Fibroblast of peridontal ligament (primary cell): ENCODE measurements at regions not wholly inside any gene's neighbourhood (a gene's known extent, or its start where the extent isn't known, plus 50 kb on each side); places are given as distances from the start of the nearest gene placed in this dataset.
"Not testable (repeated sequence)": the region's sequence is repeated elsewhere in the genome, so short reads cannot be mapped to it uniquely, and the experiment has no call there.

ENCODE experiments used
- DNase-seq: peaks from one replicate; pipeline ENCODE4 v3.0.0-alpha.2; 2010; ENCODE audit errors: extremely low read depth

DNA sequence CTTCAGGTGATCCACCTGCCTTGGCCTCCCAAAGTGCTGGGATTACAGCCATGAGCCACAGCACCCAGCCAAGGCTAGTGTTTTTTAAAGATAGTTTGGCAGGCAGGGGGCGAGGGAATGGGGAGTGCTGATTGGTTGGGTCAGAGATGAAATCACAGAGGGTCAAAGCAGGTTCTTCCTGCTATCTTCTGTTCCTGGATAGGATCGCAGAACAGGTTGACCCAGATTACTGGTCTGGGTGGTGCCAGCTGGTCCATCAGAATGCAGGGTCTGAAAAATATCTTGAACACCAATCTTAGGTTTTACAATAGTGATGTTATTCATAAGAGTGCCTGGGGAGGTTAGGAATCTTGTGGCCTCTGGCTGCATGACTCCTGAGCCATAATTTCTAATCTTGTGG, 272.2 kb downstream of the CD83 start:
- not testable (repeated sequence) for DNase-seq

DNA sequence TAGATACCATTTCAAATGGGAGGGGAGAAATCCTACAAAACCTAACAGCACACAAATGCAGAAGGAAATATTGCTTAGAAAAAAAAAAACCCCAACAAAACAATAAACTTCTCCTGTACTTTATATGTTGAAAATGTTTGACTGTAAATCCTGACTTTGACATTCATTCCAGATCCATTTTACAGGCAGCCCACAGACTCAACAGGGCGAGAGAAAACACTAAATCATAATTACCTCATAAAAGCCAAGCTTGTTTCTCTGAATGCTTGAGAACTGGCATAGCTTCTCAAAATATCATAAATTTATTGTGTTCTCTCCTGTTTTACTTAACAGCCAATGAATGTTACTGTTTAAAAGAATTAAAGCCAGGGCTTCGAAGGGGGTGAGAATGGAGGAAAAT, 273.2 kb downstream of the CD83 start:
- no peak for DNase-seq

DNA sequence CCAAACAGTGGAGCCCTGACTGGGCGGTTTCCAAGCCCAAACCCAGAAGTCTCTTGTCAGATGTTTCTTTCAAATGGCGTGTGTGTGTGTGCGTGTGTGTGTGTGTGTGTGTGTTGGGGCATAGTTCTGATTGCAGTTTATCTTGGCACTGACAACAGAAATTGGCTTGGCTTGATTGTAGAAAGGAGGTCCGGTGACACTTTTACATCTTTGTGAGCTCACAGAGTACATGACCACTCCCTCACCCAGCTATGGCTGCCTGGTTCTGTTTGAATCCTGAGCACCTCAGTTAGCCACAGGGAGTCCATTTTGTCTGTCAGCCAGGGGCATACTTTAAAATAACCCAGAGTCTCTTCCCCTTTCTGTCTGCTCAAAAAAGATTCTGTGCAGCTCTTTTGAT, 276.3 kb downstream of the CD83 start:
- peak; percentile 25 for DNase-seq

DNA sequence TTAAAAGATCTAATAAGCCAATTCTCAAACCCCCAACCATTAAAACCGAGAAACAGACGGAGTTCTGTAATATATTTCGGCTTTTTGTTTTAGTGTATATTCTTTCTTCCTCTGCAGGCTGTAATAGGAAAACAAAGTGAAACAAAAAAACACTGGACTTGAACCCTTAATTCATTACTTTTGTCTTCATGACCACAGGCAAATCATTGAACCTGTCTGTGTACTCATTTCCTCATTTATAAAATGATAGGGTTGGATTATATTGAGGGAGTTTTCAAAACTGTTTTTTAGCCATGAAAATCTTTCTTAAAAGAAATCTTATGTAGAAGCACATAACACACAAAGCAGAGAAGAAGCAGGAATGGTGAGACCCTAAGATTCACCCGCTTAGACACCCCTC, 278.8 kb downstream of the CD83 start:
- DNase-seq, result peak; percentile 5

DNA sequence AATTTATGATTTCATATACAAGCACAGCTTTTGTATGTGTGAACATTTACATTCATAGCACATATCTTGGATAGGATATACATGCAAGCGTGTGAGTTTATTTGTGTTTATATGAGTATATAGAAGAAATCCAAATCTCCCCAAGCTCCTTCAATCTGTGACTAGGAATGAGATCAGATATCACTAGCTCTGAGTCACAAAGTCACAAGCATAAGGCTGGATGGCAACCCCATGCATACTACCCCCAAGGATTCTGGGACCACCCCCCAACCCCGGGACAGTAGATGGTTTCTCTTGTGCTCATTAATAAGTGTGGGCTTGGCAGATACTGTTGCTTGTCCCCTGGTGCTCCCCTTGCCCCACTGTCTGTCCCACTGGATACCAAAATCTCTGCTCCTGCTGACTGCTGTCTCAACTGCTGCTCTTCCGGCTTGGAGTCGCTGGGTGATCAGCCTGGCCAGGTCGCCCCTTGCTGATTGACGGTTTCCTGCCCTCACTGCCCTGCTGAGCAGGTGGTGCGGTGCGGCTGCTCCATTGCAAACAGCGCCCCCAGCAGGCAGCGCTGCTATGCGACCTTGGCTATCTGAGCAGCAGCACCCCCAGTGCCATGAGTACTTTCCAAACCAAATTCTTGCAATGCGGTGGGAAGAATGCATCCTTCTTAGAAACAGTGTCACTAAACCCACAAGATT, 279.4 kb downstream of the CD83 start:
- peak; percentile 58 for DNase-seq

DNA sequence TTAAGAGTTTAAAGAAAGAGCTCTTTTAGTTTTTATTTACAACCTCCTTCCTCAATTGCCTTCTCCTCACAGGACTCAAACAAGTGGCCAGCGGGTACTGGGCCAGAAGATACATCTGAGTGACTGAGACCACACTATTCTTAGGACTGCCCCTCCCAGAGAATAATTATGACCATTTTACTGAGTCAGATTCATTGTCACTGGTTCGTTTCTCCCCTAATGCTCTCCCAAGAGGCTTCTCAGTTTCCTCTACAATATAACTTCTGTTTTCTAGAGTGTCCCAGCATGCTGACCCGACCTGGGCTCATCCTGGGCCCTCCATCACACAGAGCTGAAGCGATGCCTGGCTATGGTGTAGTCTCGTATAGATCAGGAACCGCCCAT, 279.9 kb downstream of the CD83 start:
- DNase-seq, result no peak

DNA sequence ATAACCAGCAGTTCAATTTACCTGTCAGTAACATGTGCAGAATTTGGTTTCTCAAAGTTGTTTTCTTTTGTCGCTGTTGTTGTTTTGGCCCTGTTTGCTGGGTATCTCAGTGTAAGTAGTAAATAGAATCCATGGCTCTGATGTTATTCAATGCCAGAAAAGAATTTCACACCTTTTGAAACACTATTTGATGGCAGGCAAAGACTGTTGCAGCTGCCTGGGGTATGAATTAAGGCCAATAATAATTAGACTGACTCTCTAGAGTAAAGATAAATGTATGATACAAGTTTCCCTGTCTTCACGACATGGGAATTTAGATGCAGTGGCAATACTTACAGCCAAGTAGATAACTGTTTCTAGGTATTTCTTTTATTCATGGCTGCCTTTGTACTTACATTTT, 281.4 kb downstream of the CD83 start:
- no peak for DNase-seq

DNA sequence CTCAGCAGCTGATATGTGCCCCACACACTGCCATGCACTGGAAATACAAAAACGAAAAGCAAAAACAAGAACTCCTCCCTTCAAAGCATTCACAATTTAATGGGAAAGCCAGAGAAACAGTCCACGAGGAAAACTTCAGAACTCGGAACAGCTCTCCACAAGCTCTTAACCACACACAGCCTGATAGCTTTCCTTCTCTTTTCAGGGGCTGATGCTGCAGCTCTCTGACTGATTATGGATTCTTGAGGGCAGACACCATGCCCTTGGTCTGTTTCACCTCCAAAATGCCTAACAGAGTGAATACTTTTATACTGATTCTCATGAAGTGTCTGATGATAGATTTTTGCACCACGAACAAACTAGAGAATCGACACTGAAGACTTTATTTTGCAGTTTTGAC, 282.1 kb downstream of the CD83 start:
- peak; percentile 6 for DNase-seq

DNA sequence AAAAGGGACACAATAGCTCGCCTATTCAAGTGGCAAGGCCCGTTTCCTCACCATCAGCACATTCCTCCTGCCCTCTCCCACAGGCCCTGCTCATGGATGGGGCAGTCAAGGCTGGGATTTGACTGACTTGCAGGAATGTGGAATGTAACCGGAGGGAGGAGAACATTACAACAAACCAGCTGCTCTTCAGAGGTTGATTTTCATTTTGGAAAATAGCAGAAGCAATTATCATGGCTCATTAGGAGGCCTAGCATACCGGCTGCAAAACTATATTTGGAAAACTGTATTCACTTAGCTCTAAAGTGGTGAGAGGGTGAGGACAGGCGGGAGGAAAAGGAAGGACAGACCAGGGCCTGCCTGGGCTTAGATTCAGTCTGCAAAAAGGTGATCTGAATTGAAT, 283.7 kb downstream of the CD83 start:
- peak; percentile 51 for DNase-seq

DNA sequence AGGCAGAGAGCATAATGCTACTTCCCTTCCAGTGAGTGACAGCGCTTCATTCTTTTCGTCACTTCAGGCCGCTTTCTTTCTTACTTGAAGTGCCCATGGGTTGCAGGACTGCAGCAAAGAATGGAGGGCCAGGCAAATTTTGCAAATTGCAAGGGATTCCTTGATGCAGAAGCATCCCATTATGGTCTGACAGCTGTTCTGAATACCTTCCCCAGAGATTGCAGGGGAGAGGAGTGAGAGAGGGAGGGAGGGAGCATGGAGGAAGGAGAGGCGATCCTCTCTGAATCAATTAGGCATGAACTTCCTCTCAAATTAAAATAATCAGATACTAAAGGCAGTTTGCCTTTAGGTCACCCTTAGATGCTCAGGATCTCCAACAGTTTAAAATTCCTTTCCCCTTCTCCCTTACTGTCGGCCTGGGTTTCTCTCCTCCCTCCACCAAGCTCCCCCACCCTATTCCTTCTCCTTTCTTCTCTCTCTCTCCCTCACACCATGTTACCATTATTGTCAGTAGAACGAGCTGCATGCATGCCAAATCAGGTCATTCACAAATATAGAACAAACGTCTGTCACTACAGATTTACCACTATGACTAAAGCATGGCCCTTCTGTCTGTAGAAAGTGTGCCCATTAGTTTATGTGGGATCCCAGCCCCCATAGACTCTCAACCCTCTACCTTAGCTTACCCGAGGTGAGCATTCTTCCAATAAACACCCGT, 289.2 kb downstream of the CD83 start:
- DNase-seq, result no peak

DNA sequence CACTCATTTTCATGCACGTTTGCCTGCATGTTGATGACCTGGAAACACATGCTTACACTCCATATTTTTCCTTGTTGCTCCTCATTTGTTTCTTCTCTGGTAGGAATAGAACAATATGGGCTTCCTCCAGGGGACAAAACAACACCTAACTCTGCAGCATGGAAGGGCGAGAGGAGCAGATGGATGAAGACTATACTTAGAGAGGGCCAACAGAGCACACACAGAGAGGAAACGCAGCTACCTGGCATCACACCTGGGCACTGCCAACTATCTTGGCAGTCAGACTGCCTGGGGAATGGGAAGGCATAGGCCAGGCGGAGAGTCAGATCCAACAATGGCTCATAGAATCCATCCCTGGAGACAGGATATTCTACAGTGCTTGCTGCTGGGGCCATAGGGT, 290.9 kb downstream of the CD83 start:
- DNase-seq, result no peak

DNA sequence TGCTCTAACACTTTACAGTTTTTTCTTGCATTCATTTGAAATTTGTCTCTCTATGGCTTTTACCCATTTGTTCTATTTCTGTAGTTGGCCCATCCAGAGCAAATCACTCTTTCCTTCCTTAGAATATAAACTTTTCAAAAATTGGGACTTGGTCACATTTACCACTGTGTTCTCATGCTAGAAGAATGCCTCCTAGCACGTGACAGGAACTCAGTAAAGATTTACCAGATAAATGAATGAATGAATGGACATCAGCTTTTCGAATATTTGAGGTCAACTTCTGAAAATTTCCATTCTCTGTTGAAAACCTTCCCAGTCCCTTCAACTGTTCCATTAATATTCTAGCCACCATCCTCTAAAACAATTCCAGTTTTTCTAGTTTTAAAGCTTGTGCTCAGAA, 294.5 kb downstream of the CD83 start:
- DNase-seq, result no peak

DNA sequence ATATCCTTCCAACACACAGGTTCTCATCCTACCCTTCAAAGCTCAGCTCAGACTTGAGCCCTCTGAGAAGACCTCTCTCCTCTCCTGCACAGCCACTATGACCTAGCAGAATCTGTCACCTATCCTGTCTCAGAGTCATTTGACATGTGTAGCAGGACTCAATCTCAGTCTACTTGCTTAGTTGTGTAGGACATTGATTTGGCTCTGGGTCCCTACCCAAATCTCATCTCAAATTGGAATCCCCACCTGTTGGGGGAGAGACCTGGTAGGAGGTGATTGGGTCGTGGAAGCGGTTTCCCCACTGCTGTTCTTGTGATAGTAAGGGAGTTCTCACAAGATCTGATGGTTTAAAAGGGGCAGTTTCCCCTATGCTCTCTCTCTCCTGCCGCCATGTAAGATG, 297.9 kb downstream of the CD83 start:
- DNase-seq, result no peak

DNA sequence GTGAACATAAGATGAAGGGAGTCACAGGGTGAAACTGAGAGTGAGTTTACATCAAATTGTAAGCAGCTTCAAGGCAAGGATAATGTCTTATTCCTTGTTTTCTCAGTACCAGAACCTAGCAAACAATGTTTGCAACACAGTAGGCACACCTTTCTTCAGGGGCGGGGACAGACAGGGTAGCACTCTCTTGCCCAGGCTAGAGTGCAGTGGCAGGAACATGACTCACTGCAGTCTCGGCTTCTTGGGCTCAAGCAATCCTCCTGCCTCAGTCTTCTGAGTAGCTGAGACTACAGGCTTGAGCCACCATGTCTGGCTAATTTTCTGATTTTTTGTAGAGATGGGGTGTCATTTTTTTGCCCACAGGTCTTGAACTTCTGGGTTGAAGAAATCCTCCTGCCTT, 299.8 kb downstream of the CD83 start:
- no peak for DNase-seq

DNA sequence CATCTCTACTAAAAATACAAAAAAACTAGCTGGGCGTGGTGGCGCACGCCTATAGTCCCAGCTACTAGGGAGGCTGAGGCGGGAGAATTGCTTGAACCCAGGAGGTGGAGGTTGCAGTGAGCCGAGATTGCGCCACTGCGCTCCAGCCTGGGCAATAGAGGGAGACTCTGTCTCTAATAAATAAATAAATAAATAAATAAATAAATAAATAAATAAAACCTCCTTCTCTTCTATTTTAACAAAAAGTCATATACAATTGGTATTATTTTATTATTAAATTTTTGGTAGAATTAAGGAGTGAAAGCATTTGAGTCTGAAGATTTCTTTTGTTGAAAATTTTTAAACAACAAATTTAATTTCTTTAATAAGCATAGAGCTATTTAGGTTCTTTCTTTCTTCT, 301.7 kb downstream of the CD83 start:
- DNase-seq, result not testable (repeated sequence)

DNA sequence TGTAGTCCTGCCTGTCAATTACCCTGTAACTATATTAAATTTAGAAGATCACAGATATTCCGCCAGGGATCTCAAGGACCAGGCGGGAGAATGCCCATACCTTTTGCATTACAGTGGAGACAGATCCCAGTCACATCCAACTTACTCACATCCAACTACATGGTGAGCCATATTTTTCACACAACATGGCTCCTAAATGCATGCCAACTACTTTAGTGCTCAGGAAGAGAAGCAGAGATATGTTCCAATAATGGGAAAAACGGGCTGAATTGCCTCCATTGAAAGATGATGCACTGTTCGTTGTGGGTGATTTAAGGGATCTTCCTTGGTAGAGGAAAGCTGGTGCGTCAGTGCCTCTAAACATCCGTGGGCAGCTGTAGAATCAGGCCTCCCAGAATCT, 304.5 kb downstream of the CD83 start:
- DNase-seq, result no peak

DNA sequence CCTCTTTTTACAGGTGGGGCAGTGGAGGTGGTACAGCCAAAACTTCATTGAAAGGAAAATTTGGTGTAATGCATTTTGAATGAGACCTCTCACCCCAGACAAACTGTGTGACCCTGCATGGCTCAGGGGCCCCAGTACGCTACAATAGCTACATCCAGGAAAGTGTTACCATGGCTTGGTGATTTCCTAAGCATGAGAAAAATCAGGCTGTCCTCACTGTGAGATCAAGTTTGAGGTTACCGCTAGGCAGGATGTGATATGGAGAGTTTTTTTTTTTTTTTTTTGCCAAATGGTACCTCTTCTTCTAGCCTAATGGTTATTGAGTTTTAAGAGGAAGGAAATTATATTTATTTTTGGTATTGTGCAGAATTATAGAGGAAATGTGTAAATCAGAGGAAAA, 305.3 kb downstream of the CD83 start:
- DNase-seq, result no peak

DNA sequence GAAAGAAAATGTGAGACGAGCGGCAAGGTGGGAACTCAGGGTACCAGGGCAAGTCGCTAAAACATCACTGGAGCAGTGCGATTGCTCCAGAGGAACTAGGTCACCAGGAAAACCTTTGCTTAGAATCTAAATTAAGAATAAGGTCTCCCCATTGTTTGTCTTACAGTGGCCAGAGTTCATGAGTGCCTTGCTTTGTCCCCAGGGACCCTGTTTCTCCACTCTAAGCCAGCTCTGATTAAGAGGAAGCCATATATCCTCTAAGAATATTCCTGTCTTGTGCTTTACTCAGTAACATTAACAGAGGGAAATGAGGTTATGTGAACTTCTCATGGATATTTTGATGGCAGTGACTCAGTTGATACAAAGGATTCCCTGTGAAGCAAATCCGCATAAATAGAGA, 305.8 kb downstream of the CD83 start:
- peak; percentile 40 for DNase-seq

DNA sequence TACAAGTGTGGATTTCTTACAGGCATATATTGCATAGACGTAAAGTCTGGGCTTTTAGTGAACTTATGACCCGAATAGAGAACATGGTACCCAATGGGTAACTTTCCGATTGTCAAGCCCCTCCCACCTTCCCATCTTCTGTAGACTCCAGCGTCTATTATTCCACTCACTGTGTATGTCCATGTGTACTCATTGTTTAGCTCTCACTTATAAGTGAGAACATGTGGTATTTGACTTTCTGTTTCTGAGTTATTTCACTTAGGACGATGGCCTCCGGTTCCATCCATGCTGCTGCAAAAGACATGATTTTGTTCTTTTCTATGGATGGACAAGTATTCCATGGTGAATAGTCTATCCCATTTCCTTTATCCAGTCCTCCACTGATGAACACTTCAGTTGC, 306.4 kb downstream of the CD83 start:
- DNase-seq, result no peak

DNA sequence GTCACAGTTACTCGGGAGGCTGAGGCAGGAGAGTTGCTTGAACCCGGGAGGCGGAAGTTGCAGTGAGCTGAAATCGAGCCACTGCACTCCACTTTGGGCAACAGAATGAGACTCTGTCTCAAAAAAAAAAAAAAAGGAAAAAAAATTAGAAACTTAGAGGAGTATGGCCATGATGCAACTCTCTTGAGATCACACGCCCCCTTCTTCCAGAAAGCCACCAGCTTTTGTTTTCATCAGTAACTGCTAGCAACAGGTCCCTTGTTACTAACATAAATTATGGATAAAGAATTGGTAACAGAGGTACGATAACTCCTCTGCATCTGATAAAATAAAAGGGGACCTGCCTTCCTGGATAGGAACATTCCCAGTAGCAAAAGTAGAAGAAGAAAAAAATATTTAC, 308.2 kb downstream of the CD83 start:
- DNase-seq, result no peak

DNA sequence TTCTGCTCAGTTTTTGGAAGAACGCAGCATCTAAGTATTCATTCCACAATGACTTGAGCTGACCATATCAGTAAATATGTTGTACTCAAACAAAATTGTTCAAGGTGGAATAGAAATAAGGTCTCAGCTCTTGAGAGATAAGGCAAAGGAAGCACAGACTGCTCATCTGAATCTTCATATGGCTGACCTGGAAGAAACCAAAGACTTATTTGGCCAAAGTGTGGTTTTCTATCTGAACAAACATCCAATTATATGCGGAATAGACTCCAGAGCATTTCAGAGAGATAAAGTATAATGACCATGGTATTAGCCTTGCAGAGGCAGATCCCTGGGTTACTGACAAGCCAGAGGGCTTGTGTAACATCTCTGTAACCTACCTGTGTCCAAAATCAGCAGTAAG, 308.7 kb downstream of the CD83 start:
- no peak for DNase-seq

DNA sequence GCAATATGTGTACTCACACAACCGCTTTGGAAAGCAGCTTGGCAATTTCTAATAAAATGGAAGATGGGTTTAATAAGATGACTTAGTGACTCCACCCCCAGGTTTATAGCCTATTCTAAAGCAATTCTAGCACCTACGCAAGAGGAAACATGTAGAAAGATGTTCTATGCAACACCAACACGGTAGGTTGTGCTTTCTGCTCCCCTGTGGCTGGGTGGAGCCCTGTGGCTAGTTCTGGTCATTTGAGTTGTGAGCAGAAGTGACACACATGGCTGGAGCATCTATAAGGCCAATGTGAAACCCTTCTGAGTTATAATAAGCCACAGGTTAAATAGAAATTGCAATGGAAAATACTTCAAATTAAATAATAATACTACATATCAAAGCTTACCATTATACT, 310.7 kb downstream of the CD83 start:
- no peak for DNase-seq

DNA sequence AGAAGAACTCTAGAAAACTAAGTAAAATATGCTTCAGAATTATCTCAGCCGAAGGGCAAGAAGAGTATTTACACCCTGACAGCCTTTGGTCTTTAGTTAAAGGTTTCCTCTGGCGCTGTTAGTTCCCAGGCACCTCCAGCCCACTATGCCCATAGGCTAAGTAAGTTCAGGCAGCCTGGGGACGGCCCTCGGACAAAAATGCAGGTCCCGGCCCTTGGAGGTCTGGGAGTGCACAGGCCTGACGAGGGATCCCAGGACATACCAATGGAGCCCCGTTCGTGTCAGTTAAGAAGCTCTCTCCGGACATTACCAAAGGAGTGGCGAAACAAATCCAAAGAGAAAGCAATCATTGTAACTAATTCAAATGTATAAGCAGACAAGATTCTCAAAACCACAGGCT, 311.8 kb downstream of the CD83 start:
- DNase-seq, result no peak

DNA sequence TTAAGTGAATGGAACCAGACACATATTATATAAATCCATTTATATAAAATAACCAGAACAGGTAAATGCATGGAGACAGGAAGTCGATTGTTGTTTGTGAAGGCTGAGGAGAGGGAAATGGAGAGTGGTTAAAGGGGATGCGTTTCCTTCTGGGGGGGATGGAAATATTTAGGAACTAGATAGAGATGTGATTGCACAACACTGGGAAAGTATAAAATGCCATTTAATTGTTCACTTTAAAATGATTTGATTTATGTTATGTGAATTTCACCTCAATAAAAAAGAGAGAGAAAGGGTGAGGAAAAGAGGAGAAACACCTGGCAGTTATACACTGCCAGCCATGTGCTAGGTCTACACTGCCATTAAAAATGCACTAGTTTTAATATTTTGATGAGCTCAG, 312.6 kb downstream of the CD83 start:
- DNase-seq, result no peak
